Left lung (tissue), 4 donors: ENCODE measurements at regions not wholly inside any gene's neighbourhood (a gene's known extent, or its start where the extent isn't known, plus 50 kb on each side); places are given as distances from the start of the nearest gene placed in this dataset.

Experiments used
- ATAC-seq: fragments of 200-7000 bp; cut with Tn5 transposase; one replicate; pipeline ENCODE4 v1.9.1; 2020; ENCODE audit warnings: moderate library complexity
- DNase-seq, 4 donors: peaks; one replicate each; pipeline ENCODE4 v3.0.0-alpha.2; 2013 to 2020
- H3K27ac ChIP-seq, 2 donors: fragments of 200-600 bp; sonication (generic) in 1 of 2; one replicate each; pipeline versions ENCODE4 v1.5.0 to v1.8.0; 2020 to 2021
- H3K27me3 ChIP-seq, 2 donors: fragments of 200-600 bp; sonication (generic) in 1 of 2; one replicate each; pipeline versions ENCODE4 v1.5.0 to v1.8.0; 2020 to 2021
- H3K36me3 ChIP-seq, 2 donors: fragments of 200-600 bp; sonication (generic) in 1 of 2; one replicate each; pipeline versions ENCODE4 v1.5.0 to v1.8.0; 2020 to 2021
- H3K4me1 ChIP-seq, 2 donors: fragments of 200-600 bp; one replicate each; pipeline ENCODE4 v1.8.0; 2021
- H3K4me3 ChIP-seq, 2 donors: fragments of 200-600 bp; sonication (generic) in 1 of 2; one replicate each; pipeline versions ENCODE4 v1.5.0 to v1.8.0; 2020 to 2021; ENCODE audit warnings: mild to moderate bottlenecking in 1 of 2
- H3K9me3 ChIP-seq, 2 donors: fragments of 200-600 bp; sonication (generic) in 1 of 2; one replicate each; pipeline versions ENCODE4 v1.5.0 to v1.8.0; 2020 to 2021
- CTCF ChIP-seq, 2 donors: fragments of 200-600 bp; sonication (generic) in 1 of 2; IDR thresholded peaks; one replicate each; pipeline versions ENCODE4 v1.5.0 to v1.8.0; 2021; ENCODE audit warnings: antibody characterized with exemption in 2 of 2
- intact Hi-C, 2 donors: fragments of 100-400 bp; cut with DNase I; formaldehyde crosslinking; loops; one replicate each; pipeline versions ENCODE4 v1.11.2 to v1.14.2; 2022
- donor health status: DM: no; HTN: yes; CAD: no.
- donor health status: DM: no; HTN: no; CAD: no.

- intact Hi-C loops: no loop called here
- no peak for ATAC-seq
- no peak overlapping the region for H3K27ac ChIP-seq
- H3K4me1 ChIP-seq: no peaks in the 10 kb centered on the region
- H3K9me3 ChIP-seq: no peaks in the 10 kb centered on the region
- no peak for DNase-seq
- no peaks in the 10 kb centered on the region for H3K36me3 ChIP-seq
- no peak for TF ChIP-seq CTCF (IDR thresholded peaks at IDR 0.05)
- H3K4me3 ChIP-seq: no peak overlapping the region
- no peaks in the 10 kb centered on the region for H3K27me3 ChIP-seq
These were observed 78.8 kb upstream of the CRBN start for GRCh38 chr3:3258281-3258680.

GRCh38 chr3:3241596-3241995 lies 62.1 kb upstream of the CRBN start:
- Histone ChIP-seq H3K36me3 (no peaks in the 10 kb centered on the region), H3K9me3 (no peaks in the 10 kb centered on the region)
- no peak for TF ChIP-seq CTCF (IDR thresholded peaks at IDR 0.05)

GRCh38 chr3:3240986-3241385 lies 61.5 kb upstream of the CRBN start:
- H3K9me3 ChIP-seq: no peaks in the 10 kb centered on the region
- ATAC-seq (no peak), DNase-seq (no peak)
- H3K27me3 ChIP-seq: no peaks in the 10 kb centered on the region
- intact Hi-C loops: no loop called here
- no peak for TF ChIP-seq CTCF (IDR thresholded peaks at IDR 0.05)
- H3K4me3 ChIP-seq: no peak overlapping the region
- H3K36me3 ChIP-seq: no peaks in the 10 kb centered on the region
- H3K27ac ChIP-seq: no peak overlapping the region
- no peaks in the 10 kb centered on the region for H3K4me1 ChIP-seq

More at GRCh38 chr3:3241596-3241995, 62.1 kb upstream of the CRBN start:
- no peaks in the 10 kb centered on the region for H3K4me1 ChIP-seq
- intact Hi-C loops: no loop called here
- no peak for ATAC-seq
- H3K27ac ChIP-seq: no peak overlapping the region
- H3K27me3 ChIP-seq: no peaks in the 10 kb centered on the region
- DNase-seq: no peak
- no peak overlapping the region for H3K4me3 ChIP-seq

- Histone ChIP-seq H3K27me3 (no peaks in the 10 kb centered on the region), H3K4me3 (no peak overlapping the region), H3K36me3 (no peaks in the 10 kb centered on the region), H3K4me1 (no peaks in the 10 kb centered on the region), H3K27ac (no peak overlapping the region), H3K9me3 (peaks cover 0 to 4% of the 10 kb centered on the region in 2 donors)
- intact Hi-C loops: no loop called here
- no peak for ATAC-seq
- no peak for TF ChIP-seq CTCF (IDR thresholded peaks at IDR 0.05)
- DNase-seq: no peak
These were observed 58.5 kb upstream of the CRBN start for GRCh38 chr3:3237979-3238378.

GRCh38 chr3:3232251-3232650 lies 52.8 kb upstream of the CRBN start:
- intact Hi-C loops: no loop called here
- no peaks in the 10 kb centered on the region for H3K4me1 ChIP-seq
- no peak overlapping the region for H3K4me3 ChIP-seq
- no peak overlapping the region for H3K27ac ChIP-seq
- peaks cover 0 to 20% of the 10 kb centered on the region in 2 donors for H3K9me3 ChIP-seq
- ATAC-seq: no peak
- TF ChIP-seq CTCF (IDR thresholded peaks at IDR 0.05): no peak
- DNase-seq: no peak
- no peaks in the 10 kb centered on the region for H3K36me3 ChIP-seq
- no peaks in the 10 kb centered on the region for H3K27me3 ChIP-seq
